ENCODE measurements at regions not wholly inside any gene's neighbourhood (a gene's known extent, or its start where the extent isn't known, plus 50 kb on each side); places are given as distances from the start of the nearest gene placed in this dataset.

DNA sequence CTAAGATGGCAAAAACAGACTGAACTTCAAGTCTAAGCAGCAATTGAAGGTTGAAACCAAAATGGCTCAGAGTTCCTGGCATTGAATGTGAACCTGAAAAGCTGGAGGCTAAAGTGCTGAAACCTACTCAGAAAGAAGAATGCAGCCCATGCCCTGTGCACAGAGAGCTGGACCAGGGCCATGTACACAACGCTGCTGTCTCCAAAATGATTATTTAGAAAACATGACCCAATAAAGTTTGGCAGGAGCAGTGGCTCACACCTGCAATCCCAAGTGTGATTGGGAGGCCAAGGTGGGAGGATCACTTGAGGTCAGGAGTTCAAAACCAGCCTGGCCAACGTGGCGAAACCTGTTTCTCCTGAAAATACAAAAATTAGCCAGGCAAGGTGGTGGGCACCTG, 158.9 kb downstream of the AKR1D1 start:
- TF ChIP-seq, protein P1, sequence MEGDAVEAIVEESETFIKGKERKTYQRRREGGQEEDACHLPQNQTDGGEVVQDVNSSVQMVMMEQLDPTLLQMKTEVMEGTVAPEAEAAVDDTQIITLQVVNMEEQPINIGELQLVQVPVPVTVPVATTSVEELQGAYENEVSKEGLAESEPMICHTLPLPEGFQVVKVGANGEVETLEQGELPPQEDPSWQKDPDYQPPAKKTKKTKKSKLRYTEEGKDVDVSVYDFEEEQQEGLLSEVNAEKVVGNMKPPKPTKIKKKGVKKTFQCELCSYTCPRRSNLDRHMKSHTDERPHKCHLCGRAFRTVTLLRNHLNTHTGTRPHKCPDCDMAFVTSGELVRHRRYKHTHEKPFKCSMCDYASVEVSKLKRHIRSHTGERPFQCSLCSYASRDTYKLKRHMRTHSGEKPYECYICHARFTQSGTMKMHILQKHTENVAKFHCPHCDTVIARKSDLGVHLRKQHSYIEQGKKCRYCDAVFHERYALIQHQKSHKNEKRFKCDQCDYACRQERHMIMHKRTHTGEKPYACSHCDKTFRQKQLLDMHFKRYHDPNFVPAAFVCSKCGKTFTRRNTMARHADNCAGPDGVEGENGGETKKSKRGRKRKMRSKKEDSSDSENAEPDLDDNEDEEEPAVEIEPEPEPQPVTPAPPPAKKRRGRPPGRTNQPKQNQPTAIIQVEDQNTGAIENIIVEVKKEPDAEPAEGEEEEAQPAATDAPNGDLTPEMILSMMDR (IDR thresholded peaks at IDR 0.05): no peak
- no peak for TF ChIP-seq POLR2AphosphoS5 (IDR thresholded peaks at IDR 0.05; ENCODE audit: low read depth, low read length)
- no peak for TF ChIP-seq NFIC (IDR thresholded peaks at IDR 0.05; ENCODE audit: borderline replicate concordance)
- TF ChIP-seq, protein P2, sequence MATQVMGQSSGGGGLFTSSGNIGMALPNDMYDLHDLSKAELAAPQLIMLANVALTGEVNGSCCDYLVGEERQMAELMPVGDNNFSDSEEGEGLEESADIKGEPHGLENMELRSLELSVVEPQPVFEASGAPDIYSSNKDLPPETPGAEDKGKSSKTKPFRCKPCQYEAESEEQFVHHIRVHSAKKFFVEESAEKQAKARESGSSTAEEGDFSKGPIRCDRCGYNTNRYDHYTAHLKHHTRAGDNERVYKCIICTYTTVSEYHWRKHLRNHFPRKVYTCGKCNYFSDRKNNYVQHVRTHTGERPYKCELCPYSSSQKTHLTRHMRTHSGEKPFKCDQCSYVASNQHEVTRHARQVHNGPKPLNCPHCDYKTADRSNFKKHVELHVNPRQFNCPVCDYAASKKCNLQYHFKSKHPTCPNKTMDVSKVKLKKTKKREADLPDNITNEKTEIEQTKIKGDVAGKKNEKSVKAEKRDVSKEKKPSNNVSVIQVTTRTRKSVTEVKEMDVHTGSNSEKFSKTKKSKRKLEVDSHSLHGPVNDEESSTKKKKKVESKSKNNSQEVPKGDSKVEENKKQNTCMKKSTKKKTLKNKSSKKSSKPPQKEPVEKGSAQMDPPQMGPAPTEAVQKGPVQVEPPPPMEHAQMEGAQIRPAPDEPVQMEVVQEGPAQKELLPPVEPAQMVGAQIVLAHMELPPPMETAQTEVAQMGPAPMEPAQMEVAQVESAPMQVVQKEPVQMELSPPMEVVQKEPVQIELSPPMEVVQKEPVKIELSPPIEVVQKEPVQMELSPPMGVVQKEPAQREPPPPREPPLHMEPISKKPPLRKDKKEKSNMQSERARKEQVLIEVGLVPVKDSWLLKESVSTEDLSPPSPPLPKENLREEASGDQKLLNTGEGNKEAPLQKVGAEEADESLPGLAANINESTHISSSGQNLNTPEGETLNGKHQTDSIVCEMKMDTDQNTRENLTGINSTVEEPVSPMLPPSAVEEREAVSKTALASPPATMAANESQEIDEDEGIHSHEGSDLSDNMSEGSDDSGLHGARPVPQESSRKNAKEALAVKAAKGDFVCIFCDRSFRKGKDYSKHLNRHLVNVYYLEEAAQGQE (IDR thresholded peaks at IDR 0.05; ENCODE audit: low read depth, low read length): no peak
- no peak for TF ChIP-seq TCF12 (IDR thresholded peaks at IDR 0.05)
- no peak for TF ChIP-seq SMC3 (IDR thresholded peaks at IDR 0.05; ENCODE audit: low read depth, low read length)
- no peak for TF ChIP-seq FOXJ3 (CRISPR knock-in tag; IDR thresholded peaks at IDR 0.05)
- no peak for TF ChIP-seq EP300 (IDR thresholded peaks at IDR 0.05; ENCODE audit: borderline replicate concordance in 1 of 2, low read depth in 1 of 2, low read length in 1 of 2)
- TF ChIP-seq ZBTB33 (IDR thresholded peaks at IDR 0.05; ENCODE audit: borderline replicate concordance, low read depth): no peak
- TF ChIP-seq, protein P3, sequence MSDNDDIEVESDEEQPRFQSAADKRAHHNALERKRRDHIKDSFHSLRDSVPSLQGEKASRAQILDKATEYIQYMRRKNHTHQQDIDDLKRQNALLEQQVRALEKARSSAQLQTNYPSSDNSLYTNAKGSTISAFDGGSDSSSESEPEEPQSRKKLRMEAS (IDR thresholded peaks at IDR 0.05; ENCODE audit: low read depth): no peak
- TF ChIP-seq EZH2phosphoT487 (IDR thresholded peaks at IDR 0.05; ENCODE audit: borderline replicate concordance, low read depth): no peak

Measured in SK-N-SH (cell line).